Osteoblast (primary cell): ENCODE measurements at regions not wholly inside any gene's neighbourhood (a gene's known extent, or its start where the extent isn't known, plus 50 kb on each side); places are given as distances from the start of the nearest gene placed in this dataset.
"Not testable (repeated sequence)": the region's sequence is repeated elsewhere in the genome, so short reads cannot be mapped to it uniquely, and the experiment has no call there.

Experiments
- DNase-seq: peaks from one replicate; pipeline ENCODE4 v3.0.0; 2011; ENCODE audit warnings: low spot score, mixed read lengths; ENCODE audit not compliant: insufficient read length; ENCODE audit errors: missing footprints
- H2AFZ ChIP-seq: 2 replicates; pipeline ENCODE4 v1.6.0; 2011; ENCODE audit warnings: mild to moderate bottlenecking, low read length
- H3K27ac ChIP-seq: 2 replicates; pipeline ENCODE4 v1.5.1; 2011; ENCODE audit warnings: mild to moderate bottlenecking, low read depth, low read length, moderate library complexity
- H3K27me3 ChIP-seq: 2 replicates; pipeline ENCODE4 v1.6.0; 2012; ENCODE audit warnings: mild to moderate bottlenecking, control low read depth, inconsistent platforms, low read length, moderate library complexity; ENCODE audit not compliant: insufficient read depth
- H3K36me3 ChIP-seq: 2 replicates; pipeline ENCODE4 v1.5.1; 2011; ENCODE audit warnings: mild to moderate bottlenecking, low read length, control low read depth, moderate library complexity; ENCODE audit not compliant: insufficient read depth
- H3K4me1 ChIP-seq: 2 replicates; pipeline ENCODE4 v1.5.1; 2011; ENCODE audit warnings: mild to moderate bottlenecking, low read length, control low read depth, moderate library complexity; ENCODE audit not compliant: insufficient read depth
- H3K4me2 ChIP-seq: 2 replicates; pipeline ENCODE4 v1.6.0; 2011; ENCODE audit warnings: mild to moderate bottlenecking, low read length; ENCODE audit not compliant: insufficient read depth
- H3K4me3 ChIP-seq: fragments of 200-600 bp; sonication (generic); 3 replicates; pipeline ENCODE4 v1.5.1; 2012; ENCODE audit warnings: mild to moderate bottlenecking, low read length, inconsistent platforms; ENCODE audit not compliant: insufficient read depth
- H3K79me2 ChIP-seq: 2 replicates; pipeline ENCODE4 v1.6.0; 2012; ENCODE audit warnings: mild to moderate bottlenecking, low read length, control low read depth, inconsistent platforms; ENCODE audit not compliant: insufficient read depth
- H3K9me3 ChIP-seq: 2 replicates; pipeline ENCODE4 v1.5.1; 2011; ENCODE audit warnings: low read depth, low read length, control low read depth
- H4K20me1 ChIP-seq: 2 replicates; pipeline ENCODE4 v1.6.0; 2012; ENCODE audit warnings: mild to moderate bottlenecking, low read length, control low read depth; ENCODE audit not compliant: insufficient read depth

DNA sequence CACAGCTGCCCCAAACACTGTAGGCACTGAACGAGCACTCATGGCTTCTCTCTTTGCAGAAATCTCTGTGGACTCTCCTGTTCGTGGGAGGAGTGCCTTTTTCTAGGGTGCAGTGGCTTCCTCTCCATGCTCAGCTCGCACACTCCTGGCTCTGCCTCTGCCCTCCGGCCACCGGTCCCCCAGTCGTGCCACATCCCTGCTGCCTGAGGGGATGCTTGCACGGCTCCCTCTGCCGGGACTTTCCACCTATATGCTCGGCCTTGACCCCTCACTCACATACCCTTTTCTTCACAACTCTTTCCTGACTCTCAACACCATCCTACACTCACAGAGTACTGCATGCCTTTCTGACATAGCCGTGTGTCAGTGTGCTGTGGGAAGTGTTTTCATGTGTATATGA, 845.6 kb upstream of the TPTE start:
- H3K36me3 ChIP-seq, H3K27ac ChIP-seq: not testable (repeated sequence)

DNA sequence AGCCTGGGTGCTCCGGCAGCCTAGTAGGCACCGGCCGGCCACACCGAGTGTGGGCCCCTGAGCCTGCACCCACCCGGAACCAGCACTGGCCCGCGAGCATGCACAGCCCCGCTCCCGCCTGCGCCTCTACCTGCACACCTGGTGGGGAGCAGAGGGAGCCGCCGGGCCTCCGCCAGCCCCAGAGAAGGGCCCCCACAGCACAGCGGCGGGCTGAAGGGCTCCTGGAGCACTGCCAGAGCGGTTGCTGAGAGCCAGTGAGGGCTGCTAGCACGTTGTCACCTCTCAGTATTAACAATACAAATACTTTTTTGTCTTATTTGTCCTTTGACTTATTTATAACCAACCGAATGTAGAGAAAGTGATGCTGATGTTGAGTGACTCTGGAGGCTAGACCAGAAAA, 842.4 kb upstream of the TPTE start:
- H2AFZ ChIP-seq, H3K4me2 ChIP-seq, H3K4me3 ChIP-seq, H3K27me3 ChIP-seq, DNase-seq, H3K9me3 ChIP-seq, H4K20me1 ChIP-seq, H3K79me2 ChIP-seq, H3K36me3 ChIP-seq, H3K27ac ChIP-seq, H3K4me1 ChIP-seq: not testable (repeated sequence)

More for the DNA sequence above, 845.6 kb upstream of the TPTE start:
- H3K27me3 ChIP-seq, H3K79me2 ChIP-seq, H2AFZ ChIP-seq, H3K4me1 ChIP-seq, H3K4me2 ChIP-seq, H3K4me3 ChIP-seq, H3K9me3 ChIP-seq, DNase-seq, H4K20me1 ChIP-seq: not testable (repeated sequence)

DNA sequence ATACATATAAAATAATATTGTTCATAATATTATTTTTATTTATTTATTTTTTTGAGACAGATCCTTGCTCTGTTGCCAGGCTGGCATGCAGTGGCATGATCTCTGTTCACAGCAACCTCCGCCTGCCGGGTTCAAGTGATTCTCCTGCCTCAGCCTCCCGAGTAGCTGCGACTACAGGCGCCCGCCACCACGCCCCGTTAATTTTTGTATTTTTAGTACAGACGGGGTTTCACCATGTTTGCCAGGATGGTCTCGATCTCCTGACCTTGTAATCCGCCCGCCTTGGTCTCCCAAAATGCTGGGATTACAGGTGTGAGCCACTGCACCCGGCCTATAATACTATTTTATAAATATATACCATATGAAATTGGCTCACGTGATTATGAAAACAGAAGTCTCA, 832.4 kb upstream of the TPTE start:
- H3K79me2 ChIP-seq, H3K9me3 ChIP-seq, H4K20me1 ChIP-seq, H3K4me1 ChIP-seq, H2AFZ ChIP-seq, DNase-seq, H3K27ac ChIP-seq, H3K4me3 ChIP-seq, H3K27me3 ChIP-seq, H3K36me3 ChIP-seq, H3K4me2 ChIP-seq: not testable (repeated sequence)

DNA sequence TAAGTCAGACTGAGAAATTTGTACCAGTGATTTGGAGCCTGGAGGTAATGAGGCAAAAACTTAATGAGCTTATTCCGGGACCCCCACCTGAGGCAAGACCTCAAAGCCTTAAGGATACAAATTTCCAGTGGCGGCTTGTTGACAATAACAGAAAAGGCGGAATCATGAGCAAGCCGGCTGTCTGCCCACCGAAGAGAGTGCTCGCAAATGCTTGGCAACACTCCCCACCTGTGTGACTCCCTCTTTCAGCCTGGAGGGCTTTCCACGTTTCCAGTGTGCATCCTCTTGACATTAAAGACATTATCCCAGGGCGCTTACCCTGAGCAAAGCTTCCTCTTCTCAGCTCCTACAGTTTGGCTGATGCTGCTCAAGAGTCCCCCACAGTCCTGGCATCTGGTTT, 830.4 kb upstream of the TPTE start:
- not testable (repeated sequence) for H3K9me3 ChIP-seq, H3K27me3 ChIP-seq, DNase-seq, H3K4me1 ChIP-seq, H2AFZ ChIP-seq, H3K4me3 ChIP-seq, H3K79me2 ChIP-seq, H4K20me1 ChIP-seq, H3K36me3 ChIP-seq, H3K27ac ChIP-seq, H3K4me2 ChIP-seq

DNA sequence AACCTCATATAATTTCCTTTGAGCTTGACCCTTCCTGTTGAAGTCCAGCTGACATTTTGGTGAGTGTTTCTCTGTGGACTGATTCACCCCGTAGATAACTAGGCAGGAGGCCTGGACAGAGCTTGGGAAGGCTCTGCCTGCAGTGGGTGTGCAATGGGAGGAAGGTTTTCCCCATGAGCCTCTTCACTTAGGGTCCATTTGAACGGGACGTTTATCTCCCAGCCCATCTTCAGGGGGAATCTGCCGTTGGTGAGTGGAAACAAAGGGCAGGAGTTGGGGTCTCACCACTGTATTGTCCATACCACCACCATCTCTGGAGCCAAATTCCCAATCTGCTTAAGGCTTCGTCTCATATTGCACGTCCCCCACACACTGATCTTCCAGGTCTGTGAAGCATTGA, 825.6 kb upstream of the TPTE start:
- not testable (repeated sequence) for H4K20me1 ChIP-seq, DNase-seq, H3K4me3 ChIP-seq, H3K36me3 ChIP-seq, H3K79me2 ChIP-seq, H3K27me3 ChIP-seq, H2AFZ ChIP-seq, H3K27ac ChIP-seq, H3K4me1 ChIP-seq, H3K4me2 ChIP-seq, H3K9me3 ChIP-seq

DNA sequence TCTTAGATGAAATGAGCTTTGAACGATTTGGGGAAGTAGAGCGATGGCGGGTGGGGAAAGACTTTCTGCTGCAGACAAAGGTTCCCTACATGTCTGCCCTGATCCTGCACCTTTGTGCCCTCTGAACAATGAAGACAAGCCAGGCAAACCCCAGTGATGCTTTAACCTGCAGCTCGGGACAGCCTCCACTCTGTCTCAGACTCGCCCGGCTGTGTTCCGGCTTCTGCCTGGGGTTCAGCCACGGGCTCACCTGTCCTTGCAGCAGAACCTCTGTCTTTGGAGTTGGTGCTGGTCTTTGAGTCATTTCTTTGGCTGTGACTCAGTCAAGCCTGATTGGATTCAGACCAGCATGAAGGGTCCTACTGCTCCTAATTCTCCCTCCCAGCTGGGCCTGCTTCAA, 823.6 kb upstream of the TPTE start:
- not testable (repeated sequence) for H2AFZ ChIP-seq, H4K20me1 ChIP-seq, H3K4me2 ChIP-seq, H3K9me3 ChIP-seq, H3K36me3 ChIP-seq, H3K27me3 ChIP-seq, H3K4me3 ChIP-seq, H3K79me2 ChIP-seq, DNase-seq, H3K27ac ChIP-seq, H3K4me1 ChIP-seq

DNA sequence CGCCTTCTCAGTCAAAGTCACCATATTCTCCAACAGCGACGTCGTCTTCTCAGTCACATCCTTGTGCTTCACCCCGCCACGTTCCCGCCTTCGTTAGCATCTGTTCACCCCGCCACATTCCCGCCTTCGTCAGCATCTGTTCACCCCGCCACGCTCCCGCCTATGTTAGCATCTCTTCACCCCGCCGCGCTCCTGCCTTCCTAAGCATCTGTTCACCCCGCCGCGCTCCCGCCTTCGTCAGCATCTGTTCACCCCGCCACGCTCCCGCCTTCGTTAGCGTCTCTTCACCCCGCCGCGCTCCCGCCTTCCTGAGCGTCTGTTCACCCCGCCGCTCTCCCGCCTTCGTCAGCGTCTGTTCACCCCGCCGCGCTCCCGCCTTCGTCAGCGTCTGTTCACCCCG, 816.4 kb upstream of the TPTE start:
- not testable (repeated sequence) for H3K27me3 ChIP-seq, H3K36me3 ChIP-seq

DNA sequence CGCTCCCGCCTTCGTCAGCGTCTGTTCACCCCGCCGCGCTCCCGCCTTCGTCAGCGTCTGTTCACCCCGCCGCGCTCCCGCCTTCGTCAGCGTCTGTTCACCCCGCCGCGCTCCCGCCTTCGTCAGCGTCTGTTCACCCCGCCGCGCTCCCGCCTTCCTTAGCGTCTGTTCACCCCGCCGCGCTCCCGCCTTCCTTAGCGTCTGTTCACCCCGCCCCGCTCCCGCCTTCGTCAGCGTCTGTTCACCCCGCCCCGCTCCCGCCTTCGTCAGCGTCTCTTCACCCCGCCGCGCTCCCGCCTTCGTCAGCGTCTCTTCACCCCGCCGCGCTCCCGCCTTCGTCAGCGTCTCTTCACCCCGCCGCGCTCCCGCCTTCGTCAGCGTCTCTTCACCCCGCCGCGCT, 815.9 kb upstream of the TPTE start:
- not testable (repeated sequence) for DNase-seq, H3K79me2 ChIP-seq, H4K20me1 ChIP-seq, H3K36me3 ChIP-seq, H3K27me3 ChIP-seq, H3K9me3 ChIP-seq, H2AFZ ChIP-seq, H3K27ac ChIP-seq, H3K4me2 ChIP-seq, H3K4me1 ChIP-seq, H3K4me3 ChIP-seq

More for the DNA sequence above, 816.4 kb upstream of the TPTE start:
- not testable (repeated sequence) for H3K4me2 ChIP-seq, DNase-seq, H3K4me1 ChIP-seq, H3K4me3 ChIP-seq, H4K20me1 ChIP-seq, H2AFZ ChIP-seq, H3K9me3 ChIP-seq, H3K27ac ChIP-seq, H3K79me2 ChIP-seq

DNA sequence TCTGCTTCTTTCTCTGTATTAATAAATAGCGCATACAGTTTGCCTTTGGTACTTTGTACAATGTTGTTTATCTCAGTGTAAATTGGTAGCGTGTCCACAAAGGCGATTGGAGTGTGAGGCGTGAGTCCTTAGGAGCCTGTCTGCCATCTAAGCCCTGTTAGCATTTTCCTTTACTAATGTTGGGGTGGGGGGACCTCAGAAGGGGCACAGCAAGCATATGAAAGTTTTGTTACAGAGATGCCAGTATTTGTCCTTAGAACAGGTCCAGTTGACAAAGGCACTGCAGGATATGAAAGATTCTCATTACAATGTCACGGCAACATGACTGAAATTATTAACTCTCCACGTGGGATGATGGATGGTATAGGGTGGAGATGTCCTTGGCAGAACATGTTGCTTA, 796.8 kb upstream of the TPTE start:
- peaks cover 17% of the 10 kb centered on the region for H3K9me3 ChIP-seq
- not testable (repeated sequence) for H3K4me2 ChIP-seq, DNase-seq, H3K4me3 ChIP-seq, H3K79me2 ChIP-seq, H3K36me3 ChIP-seq, H3K27me3 ChIP-seq, H2AFZ ChIP-seq, H3K27ac ChIP-seq, H3K4me1 ChIP-seq, H4K20me1 ChIP-seq
